HL-60 (cell line): ENCODE measurements at regions not wholly inside any gene's neighbourhood (a gene's known extent, or its start where the extent isn't known, plus 50 kb on each side); places are given as distances from the start of the nearest gene placed in this dataset.

Experiments used
- DNase-seq, 2 experiments: peaks; one replicate each; pipeline ENCODE4 v3.0.0-alpha.2; 2010 to 2020; ENCODE audit warnings: low read depth in 1 of 2, low spot score in 1 of 2
- H3K27ac ChIP-seq: fragments of 250-450 bp; sonication (Bioruptor Pico); replicated peaks from 2 replicates; pipeline ENCODE4 v1.5.1; 2020; ENCODE audit warnings: mild to moderate bottlenecking, moderate library complexity
- H3K27me3 ChIP-seq: fragments of 250-450 bp; sonication (Bioruptor Pico); 2 replicates; pipeline ENCODE4 v1.5.1; 2021; ENCODE audit warnings: mild to moderate bottlenecking, moderate library complexity; ENCODE audit not compliant: insufficient read depth, poor library complexity, severe bottlenecking
- H3K4me3 ChIP-seq: replicated peaks from 2 replicates; pipeline ENCODE4 v1.5.1; 2011; ENCODE audit warnings: mild to moderate bottlenecking, control low read depth, low read length; ENCODE audit not compliant: insufficient read depth
- GABPA ChIP-seq: IDR thresholded peaks from 2 replicates; pipeline ENCODE4 v1.6.1; 2012; ENCODE audit warnings: low read depth
- POLR2AphosphoS5 ChIP-seq: IDR thresholded peaks from 2 replicates; pipeline ENCODE4 v1.6.1; 2012; ENCODE audit warnings: low read depth
- SPI1 ChIP-seq: IDR thresholded peaks from 2 replicates; pipeline ENCODE4 v1.6.1; 2012; ENCODE audit warnings: low read depth, mild to moderate bottlenecking, borderline replicate concordance
- TF ChIP-seq, protein P1 (sequence below): IDR thresholded peaks from one replicate; pipeline ENCODE4 v1.5.1; 2011; ENCODE audit warnings: low read length, control low read depth, inconsistent platforms; ENCODE audit not compliant: insufficient read depth
- TF ChIP-seq, protein P2 (sequence below): IDR thresholded peaks from 2 replicates; pipeline ENCODE4 v1.6.1; 2012; ENCODE audit warnings: low read depth; ENCODE audit not compliant: insufficient replicate concordance

DNA sequence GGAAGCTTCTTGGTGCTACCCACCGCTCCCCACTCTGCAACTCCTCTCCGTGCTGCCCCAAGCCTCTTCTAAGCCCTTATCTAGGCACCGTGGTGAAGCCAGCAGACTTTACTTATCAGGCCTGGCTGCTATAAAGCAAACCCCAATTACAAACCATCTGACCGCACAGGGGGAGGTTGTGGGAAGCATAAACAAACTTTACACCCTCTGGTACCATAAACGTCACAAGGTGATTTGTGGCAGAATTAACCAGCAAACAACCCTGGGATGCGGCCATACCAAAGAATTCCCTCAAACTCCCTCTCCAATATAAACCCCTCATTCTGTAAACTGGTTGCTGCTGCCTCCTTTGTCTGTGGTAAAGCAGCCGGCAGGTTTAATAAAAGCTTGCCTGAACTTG is 55.2 kb downstream of the MAGEC2 start:
- no peak for TF ChIP-seq SPI1
- TF ChIP-seq GABPA = no peak
- TF ChIP-seq, protein P1, sequence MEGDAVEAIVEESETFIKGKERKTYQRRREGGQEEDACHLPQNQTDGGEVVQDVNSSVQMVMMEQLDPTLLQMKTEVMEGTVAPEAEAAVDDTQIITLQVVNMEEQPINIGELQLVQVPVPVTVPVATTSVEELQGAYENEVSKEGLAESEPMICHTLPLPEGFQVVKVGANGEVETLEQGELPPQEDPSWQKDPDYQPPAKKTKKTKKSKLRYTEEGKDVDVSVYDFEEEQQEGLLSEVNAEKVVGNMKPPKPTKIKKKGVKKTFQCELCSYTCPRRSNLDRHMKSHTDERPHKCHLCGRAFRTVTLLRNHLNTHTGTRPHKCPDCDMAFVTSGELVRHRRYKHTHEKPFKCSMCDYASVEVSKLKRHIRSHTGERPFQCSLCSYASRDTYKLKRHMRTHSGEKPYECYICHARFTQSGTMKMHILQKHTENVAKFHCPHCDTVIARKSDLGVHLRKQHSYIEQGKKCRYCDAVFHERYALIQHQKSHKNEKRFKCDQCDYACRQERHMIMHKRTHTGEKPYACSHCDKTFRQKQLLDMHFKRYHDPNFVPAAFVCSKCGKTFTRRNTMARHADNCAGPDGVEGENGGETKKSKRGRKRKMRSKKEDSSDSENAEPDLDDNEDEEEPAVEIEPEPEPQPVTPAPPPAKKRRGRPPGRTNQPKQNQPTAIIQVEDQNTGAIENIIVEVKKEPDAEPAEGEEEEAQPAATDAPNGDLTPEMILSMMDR = no peak
- no peak for TF ChIP-seq POLR2AphosphoS5
- TF ChIP-seq, protein P2, sequence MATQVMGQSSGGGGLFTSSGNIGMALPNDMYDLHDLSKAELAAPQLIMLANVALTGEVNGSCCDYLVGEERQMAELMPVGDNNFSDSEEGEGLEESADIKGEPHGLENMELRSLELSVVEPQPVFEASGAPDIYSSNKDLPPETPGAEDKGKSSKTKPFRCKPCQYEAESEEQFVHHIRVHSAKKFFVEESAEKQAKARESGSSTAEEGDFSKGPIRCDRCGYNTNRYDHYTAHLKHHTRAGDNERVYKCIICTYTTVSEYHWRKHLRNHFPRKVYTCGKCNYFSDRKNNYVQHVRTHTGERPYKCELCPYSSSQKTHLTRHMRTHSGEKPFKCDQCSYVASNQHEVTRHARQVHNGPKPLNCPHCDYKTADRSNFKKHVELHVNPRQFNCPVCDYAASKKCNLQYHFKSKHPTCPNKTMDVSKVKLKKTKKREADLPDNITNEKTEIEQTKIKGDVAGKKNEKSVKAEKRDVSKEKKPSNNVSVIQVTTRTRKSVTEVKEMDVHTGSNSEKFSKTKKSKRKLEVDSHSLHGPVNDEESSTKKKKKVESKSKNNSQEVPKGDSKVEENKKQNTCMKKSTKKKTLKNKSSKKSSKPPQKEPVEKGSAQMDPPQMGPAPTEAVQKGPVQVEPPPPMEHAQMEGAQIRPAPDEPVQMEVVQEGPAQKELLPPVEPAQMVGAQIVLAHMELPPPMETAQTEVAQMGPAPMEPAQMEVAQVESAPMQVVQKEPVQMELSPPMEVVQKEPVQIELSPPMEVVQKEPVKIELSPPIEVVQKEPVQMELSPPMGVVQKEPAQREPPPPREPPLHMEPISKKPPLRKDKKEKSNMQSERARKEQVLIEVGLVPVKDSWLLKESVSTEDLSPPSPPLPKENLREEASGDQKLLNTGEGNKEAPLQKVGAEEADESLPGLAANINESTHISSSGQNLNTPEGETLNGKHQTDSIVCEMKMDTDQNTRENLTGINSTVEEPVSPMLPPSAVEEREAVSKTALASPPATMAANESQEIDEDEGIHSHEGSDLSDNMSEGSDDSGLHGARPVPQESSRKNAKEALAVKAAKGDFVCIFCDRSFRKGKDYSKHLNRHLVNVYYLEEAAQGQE = no peak
- no peak for DNase-seq
- Histone ChIP-seq H3K27ac (no peak overlapping the region), H3K27me3 (no peaks in the 10 kb centered on the region), H3K4me3 (no peak overlapping the region)

DNA sequence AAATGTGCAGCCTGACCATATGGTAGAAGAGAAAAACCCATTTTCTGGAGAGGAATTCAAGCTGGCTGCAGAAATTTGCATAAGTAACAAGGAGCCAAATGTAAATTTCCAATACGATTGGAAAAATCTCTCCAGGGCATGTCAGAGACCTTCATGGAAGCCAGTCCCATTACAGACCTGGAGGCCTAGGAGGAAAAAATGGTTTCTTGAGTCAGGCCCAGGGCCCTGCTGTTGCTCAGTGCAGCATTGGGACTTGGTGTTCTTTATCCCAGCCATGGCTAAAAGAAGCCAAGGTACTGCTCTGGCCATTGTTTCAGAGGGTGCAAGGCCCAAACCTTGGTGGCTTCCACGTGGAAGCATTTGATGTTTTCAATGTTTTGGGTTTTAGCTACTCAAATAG is 70.6 kb downstream of the MAGEC2 start:
- Histone ChIP-seq H3K27me3 (no peaks in the 10 kb centered on the region), H3K27ac (no peak overlapping the region), H3K4me3 (no peak overlapping the region)
- no peak for DNase-seq
- TF ChIP-seq, protein P2 = no peak
- no peak for TF ChIP-seq SPI1
- TF ChIP-seq POLR2AphosphoS5 = no peak
- TF ChIP-seq GABPA = no peak
- TF ChIP-seq, protein P1 = no peak

DNA sequence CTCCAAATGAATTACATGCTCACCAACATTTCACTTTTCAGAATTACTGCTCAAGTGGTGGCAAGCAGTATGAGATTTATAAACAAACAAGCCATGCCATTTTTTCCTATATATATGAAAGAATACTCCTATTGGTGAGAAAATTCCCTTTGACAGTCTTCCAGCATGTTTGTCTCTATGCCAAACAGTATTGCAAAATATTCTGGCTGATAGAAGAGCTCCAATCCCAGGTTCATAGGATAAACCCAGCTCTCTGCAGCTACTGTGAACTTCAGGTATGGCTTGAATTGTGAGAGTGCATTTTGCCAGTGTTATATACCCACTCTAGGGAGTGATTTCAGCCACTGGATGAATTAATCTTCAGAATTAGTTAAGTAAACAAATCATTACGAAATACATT is 108.8 kb downstream of the MAGEC2 start:
- no peak for DNase-seq
- H3K27ac ChIP-seq = no peak overlapping the region
- no peaks in the 10 kb centered on the region for H3K27me3 ChIP-seq
- no peak for TF ChIP-seq GABPA
- TF ChIP-seq SPI1 = no peak
- TF ChIP-seq, protein P2 = no peak
- TF ChIP-seq POLR2AphosphoS5 = no peak
- TF ChIP-seq, protein P1 = no peak
- no peak overlapping the region for H3K4me3 ChIP-seq
